ENCODE measurements at regions not wholly inside any gene's neighbourhood (a gene's known extent, or its start where the extent isn't known, plus 50 kb on each side); places are given as distances from the start of the nearest gene placed in this dataset.

GRCh38 chr15:46543626-46544025 lies 908.8 kb downstream of the SQOR start:
- TF ChIP-seq CTCF (IDR thresholded peaks at IDR 0.05; ENCODE audit: low read depth, low read length, poor library complexity, severe bottlenecking) (no peak), EZH2phosphoT487 (IDR thresholded peaks at IDR 0.05; ENCODE audit: borderline replicate concordance, low read length) (no peak)
